ENCODE measurements at regions not wholly inside any gene's neighbourhood (a gene's known extent, or its start where the extent isn't known, plus 50 kb on each side); places are given as distances from the start of the nearest gene placed in this dataset.

DNA sequence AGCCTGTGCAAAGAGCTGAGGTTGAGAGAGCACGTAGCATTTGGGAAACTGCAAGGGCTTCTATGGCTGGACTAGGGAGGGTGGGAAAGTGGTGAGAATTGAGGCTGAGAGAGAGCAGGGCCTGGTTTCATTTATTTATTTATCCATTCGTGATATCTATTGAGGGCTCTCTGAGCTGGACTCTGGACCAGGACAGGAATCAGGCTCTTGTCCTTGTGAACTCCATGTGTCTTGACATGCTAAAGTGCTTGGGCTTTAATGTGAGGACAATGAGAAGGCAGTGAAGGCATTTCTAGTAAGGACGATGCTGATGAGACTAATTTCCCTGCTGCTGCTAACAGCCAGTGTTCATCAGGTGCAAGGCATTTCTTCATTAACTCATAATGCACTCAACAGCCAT is 95.9 kb upstream of the KLF4 start:
- H3K36me3 Mint-ChIP-seq (ENCODE audit: insufficient read depth, unreplicated experiment): no peaks in the 10 kb centered on the region
- TF ChIP-seq, protein P1, sequence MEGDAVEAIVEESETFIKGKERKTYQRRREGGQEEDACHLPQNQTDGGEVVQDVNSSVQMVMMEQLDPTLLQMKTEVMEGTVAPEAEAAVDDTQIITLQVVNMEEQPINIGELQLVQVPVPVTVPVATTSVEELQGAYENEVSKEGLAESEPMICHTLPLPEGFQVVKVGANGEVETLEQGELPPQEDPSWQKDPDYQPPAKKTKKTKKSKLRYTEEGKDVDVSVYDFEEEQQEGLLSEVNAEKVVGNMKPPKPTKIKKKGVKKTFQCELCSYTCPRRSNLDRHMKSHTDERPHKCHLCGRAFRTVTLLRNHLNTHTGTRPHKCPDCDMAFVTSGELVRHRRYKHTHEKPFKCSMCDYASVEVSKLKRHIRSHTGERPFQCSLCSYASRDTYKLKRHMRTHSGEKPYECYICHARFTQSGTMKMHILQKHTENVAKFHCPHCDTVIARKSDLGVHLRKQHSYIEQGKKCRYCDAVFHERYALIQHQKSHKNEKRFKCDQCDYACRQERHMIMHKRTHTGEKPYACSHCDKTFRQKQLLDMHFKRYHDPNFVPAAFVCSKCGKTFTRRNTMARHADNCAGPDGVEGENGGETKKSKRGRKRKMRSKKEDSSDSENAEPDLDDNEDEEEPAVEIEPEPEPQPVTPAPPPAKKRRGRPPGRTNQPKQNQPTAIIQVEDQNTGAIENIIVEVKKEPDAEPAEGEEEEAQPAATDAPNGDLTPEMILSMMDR (IDR thresholded peaks at IDR 0.05; ENCODE audit: unreplicated experiment): no peak
- ChIA-PET POLR2A (no interaction called here), CTCF (no interaction called here)
- no TSS peak for BruUV-seq (replicated peaks)
- no peak for DNase-seq (ENCODE audit: unreplicated experiment)
- H3K4me1 Mint-ChIP-seq (ENCODE audit: insufficient read depth, unreplicated experiment): no peaks in the 10 kb centered on the region
- H3K27me3 Mint-ChIP-seq (ENCODE audit: insufficient read depth, unreplicated experiment): no peaks in the 10 kb centered on the region
- intact Hi-C loops (cut with micrococcal nuclease): no loop called here
- no peak overlapping the region for H3K27ac Mint-ChIP-seq (ENCODE audit: low read depth, unreplicated experiment)
- no peaks in the 10 kb centered on the region for H3K9me3 Mint-ChIP-seq (ENCODE audit: unreplicated experiment)
- H3K4me3 Mint-ChIP-seq (ENCODE audit: unreplicated experiment): no peak overlapping the region

- Mint-ChIP-seq H3K27ac (ENCODE audit: low read depth, unreplicated experiment) (no peak overlapping the region), H3K36me3 (ENCODE audit: insufficient read depth, unreplicated experiment) (no peaks in the 10 kb centered on the region), H3K9me3 (ENCODE audit: unreplicated experiment) (no peaks in the 10 kb centered on the region), H3K4me3 (ENCODE audit: unreplicated experiment) (no peak overlapping the region), H3K4me1 (ENCODE audit: insufficient read depth, unreplicated experiment) (no peaks in the 10 kb centered on the region), H3K27me3 (ENCODE audit: insufficient read depth, unreplicated experiment) (no peaks in the 10 kb centered on the region)
- TF ChIP-seq, protein P1 (IDR thresholded peaks at IDR 0.05; ENCODE audit: unreplicated experiment): no peak
- no TSS peak for BruUV-seq (replicated peaks)
- CTCF ChIA-PET: interaction anchor here (0.6 kb wide), 1 partner anchor 151 kb away, joined by 3 read pairs; no protein-coding TSS in a partner anchor
- no peak for DNase-seq (ENCODE audit: unreplicated experiment)
- POLR2A ChIA-PET: no interaction called here
- intact Hi-C loops (cut with micrococcal nuclease): no loop called here
Observed at GRCh38 chr9:107584944-107585343, 95.4 kb upstream of the KLF4 start.

DNA sequence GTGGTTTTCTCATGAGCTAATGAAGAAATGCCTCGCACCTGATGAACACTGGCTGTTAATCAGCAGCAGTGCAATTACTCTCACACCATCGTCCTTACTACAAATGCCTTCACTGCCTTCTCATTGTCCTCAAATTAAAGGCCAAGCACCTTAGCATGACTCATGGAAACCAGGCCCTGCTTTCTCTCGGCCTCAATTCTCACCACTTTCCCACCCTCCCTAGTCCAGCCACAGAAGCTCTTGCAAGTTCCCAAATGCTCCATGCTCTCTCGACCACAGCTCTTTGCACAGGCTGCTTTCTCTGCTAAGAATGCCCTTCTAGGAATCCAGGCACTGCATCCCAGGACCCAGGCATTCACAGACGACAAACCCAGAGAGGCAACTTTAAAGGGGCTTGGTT is 94.6 kb upstream of the KLF4 start:
- Mint-ChIP-seq H3K27ac (ENCODE audit: low read depth, unreplicated experiment) (no peak overlapping the region), H3K36me3 (ENCODE audit: insufficient read depth, unreplicated experiment) (no peaks in the 10 kb centered on the region), H3K27me3 (ENCODE audit: insufficient read depth, unreplicated experiment) (no peaks in the 10 kb centered on the region), H3K4me3 (ENCODE audit: unreplicated experiment) (no peak overlapping the region), H3K4me1 (ENCODE audit: insufficient read depth, unreplicated experiment) (no peaks in the 10 kb centered on the region), H3K9me3 (ENCODE audit: unreplicated experiment) (no peaks in the 10 kb centered on the region)
- ChIA-PET POLR2A (interaction anchor here (0.6 kb wide), 1 partner anchor 43 kb away, joined by 4 read pairs; no protein-coding TSS in a partner anchor), CTCF (no interaction called here)
- TF ChIP-seq, protein P1 (IDR thresholded peaks at IDR 0.05; ENCODE audit: unreplicated experiment): no peak
- BruUV-seq (replicated peaks): no TSS peak
- DNase-seq (ENCODE audit: unreplicated experiment): no peak
- intact Hi-C loops (cut with micrococcal nuclease): no loop called here

DNA sequence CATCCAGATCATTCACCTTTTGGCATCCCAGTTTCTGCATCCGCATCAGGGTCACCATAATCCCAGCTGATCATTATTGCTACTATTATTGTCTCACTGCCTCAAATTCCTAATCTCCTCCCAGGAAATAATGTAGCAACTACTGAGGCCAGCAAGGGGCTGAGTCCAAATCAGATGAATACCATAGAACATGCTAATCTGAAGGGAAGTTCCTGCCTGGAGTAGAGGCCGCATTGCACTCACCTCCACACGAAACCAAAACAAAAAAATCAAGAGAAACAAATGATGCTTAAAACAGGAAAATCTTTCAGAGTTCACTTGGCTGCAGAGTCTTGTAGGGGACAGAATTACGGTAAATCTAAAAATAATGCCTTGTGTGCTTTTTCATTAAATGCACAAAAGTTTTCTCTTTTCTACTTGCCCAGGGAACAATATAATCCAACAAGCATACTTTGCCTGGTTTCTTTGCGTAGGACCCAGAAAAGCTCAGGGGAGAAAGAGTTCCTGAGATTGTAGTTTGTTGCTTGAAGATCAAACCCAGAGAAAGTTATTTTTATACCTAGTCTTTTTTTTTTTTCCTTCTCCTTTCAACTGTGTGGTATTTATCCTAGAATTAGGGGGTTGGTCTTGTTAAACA is 87.7 kb upstream of the KLF4 start:
- Mint-ChIP-seq H3K4me3 (ENCODE audit: unreplicated experiment) (no peak overlapping the region), H3K9me3 (ENCODE audit: unreplicated experiment) (no peaks in the 10 kb centered on the region), H3K27me3 (ENCODE audit: insufficient read depth, unreplicated experiment) (no peaks in the 10 kb centered on the region), H3K4me1 (ENCODE audit: insufficient read depth, unreplicated experiment) (no peaks in the 10 kb centered on the region), H3K27ac (ENCODE audit: low read depth, unreplicated experiment) (no peak overlapping the region), H3K36me3 (ENCODE audit: insufficient read depth, unreplicated experiment) (no peaks in the 10 kb centered on the region)
- TF ChIP-seq, protein P1 (IDR thresholded peaks at IDR 0.05; ENCODE audit: unreplicated experiment): no peak
- BruUV-seq (replicated peaks): no TSS peak
- ChIA-PET CTCF (interaction anchor here (0.6 to 1.6 kb wide), 2 partner anchors 9 to 857 kb away, joined by 4 read pairs; no protein-coding TSS in a partner anchor), POLR2A (interaction anchor here (0.7 kb wide), 1 partner anchor 463 kb away, joined by 3 read pairs; no protein-coding TSS in a partner anchor)
- no peak for DNase-seq (ENCODE audit: unreplicated experiment)
- intact Hi-C loops (cut with micrococcal nuclease): no loop called here
